ENCODE measurements at regions not wholly inside any gene's neighbourhood (a gene's known extent, or its start where the extent isn't known, plus 50 kb on each side); places are given as distances from the start of the nearest gene placed in this dataset.

- TF ChIP-seq CTCF (optimal IDR thresholded peaks at IDR 0.05 in 1 of 3, IDR thresholded peaks at IDR 0.05 in 1 of 3, conservative IDR thresholded peaks at IDR 0.05 in 1 of 3; ENCODE audit: extremely low read depth in 1 of 3, insufficient read depth in 2 of 3, low read length in 3 of 3), result no peak
- no peak for TF ChIP-seq EZH2 (IDR thresholded peaks at IDR 0.05; ENCODE audit: low read length)
Observed at GRCh38 chr1:60832367-60832766, 250.0 kb upstream of the NFIA start.

Data from keratinocyte (primary cell).